ENCODE measurements at regions not wholly inside any gene's neighbourhood (a gene's known extent, or its start where the extent isn't known, plus 50 kb on each side); places are given as distances from the start of the nearest gene placed in this dataset.

DNA sequence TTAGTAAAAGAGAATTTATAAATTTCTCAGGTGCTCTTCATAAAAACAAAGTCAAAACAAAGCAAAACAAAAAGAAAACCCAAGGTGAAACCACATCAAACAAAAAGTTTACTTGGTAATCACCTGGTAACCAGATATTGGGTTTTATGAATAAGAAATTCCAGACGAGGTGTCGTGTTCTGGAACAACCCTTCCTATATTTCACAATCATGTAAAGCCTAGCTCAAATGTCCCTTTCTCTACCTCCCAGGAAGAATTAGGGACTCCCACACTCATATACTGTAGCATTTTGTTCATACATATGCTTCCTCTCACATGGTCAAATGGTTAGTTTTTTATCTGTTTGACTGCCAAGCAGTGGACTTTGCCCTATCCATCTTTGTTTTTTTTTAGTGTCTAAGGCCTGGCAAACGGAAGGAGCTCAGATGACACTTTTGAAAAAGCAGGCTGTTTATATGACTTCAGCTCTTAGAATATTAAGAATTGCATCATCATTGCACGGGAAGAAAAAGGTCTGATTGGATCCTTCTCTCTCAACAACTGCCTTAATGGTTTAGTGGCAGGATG, 326.7 kb upstream of the TBL1XR1 start:
- Histone ChIP-seq H3K23ac (ENCODE audit: insufficient read length) (no peak overlapping the region), H3K79me2 (ENCODE audit: control insufficient read depth in 1 of 2, insufficient read depth in 2 of 2, low read length in 2 of 2) (no peaks in the 10 kb centered on the region), H3K4me2 (ENCODE audit: insufficient read depth in 1 of 2, low read depth in 2 of 2, low read length in 2 of 2) (no peak overlapping the region), H3K9ac (replicated peaks in 1 of 4; ENCODE audit: extremely low read depth in 1 of 4, low read depth in 3 of 4, low read length in 3 of 4) (no peak overlapping the region), H3K4ac (replicated peaks; ENCODE audit: insufficient read length, low read depth, low read length) (no peak overlapping the region), H3K27ac (ENCODE audit: low read depth, low read length) (no peak overlapping the region), H2BK15ac (ENCODE audit: low read length) (no peak overlapping the region), H2BK5ac (ENCODE audit: low read depth, low read length) (no peak overlapping the region), H3K23me2 (ENCODE audit: low read depth, low read length) (no peaks in the 10 kb centered on the region), H3K9me3 (ENCODE audit: insufficient read depth in 2 of 2, low read depth in 1 of 2, low read length in 1 of 2) (no peaks in the 10 kb centered on the region), H2AK5ac (ENCODE audit: low read depth, low read length) (no peak overlapping the region), H2BK120ac (replicated peaks; ENCODE audit: low read depth, low read length) (no peak overlapping the region), H3K79me1 (ENCODE audit: low read depth, low read length) (no peaks in the 10 kb centered on the region), H4K5ac (ENCODE audit: insufficient read length, low read depth, low read length) (no peak overlapping the region), H3K36me3 (ENCODE audit: control insufficient read depth in 2 of 4, insufficient read depth in 4 of 4, low read length in 3 of 4) (no peaks in the 10 kb centered on the region), H4K91ac (replicated peaks; ENCODE audit: insufficient read length, low read length) (no peak overlapping the region), H3K14ac (ENCODE audit: insufficient read length) (no peak overlapping the region), H4K8ac (ENCODE audit: extremely low read depth, insufficient read depth, low read length) (no peak overlapping the region), H3K56ac (replicated peaks; ENCODE audit: insufficient read length, low read depth, low read length) (no peak overlapping the region), H2AFZ (ENCODE audit: low read length) (no peak overlapping the region), H2BK12ac (ENCODE audit: low read depth, low read length) (no peak overlapping the region), H3K18ac (ENCODE audit: extremely low read depth, low read length) (no peak overlapping the region), H2BK20ac (ENCODE audit: low read length) (no peak overlapping the region), H3K27me3 (replicated peaks in 1 of 4; ENCODE audit: control insufficient read depth in 3 of 4, extremely low read depth in 1 of 4, insufficient read depth in 3 of 4, low read length in 3 of 4) (peaks cover 0 to 2% (median 0%) of the 10 kb centered on the region in 4 experiments; a peak in 1 of 7 replicates), H4K20me1 (replicated peaks in 1 of 2; ENCODE audit: control insufficient read depth in 1 of 2, insufficient read depth in 2 of 2, low read length in 2 of 2) (no peaks in the 10 kb centered on the region), H3K4me1 (replicated peaks in 1 of 4; ENCODE audit: control insufficient read depth in 3 of 4, insufficient read depth in 4 of 4, low read length in 3 of 4) (peaks cover 0 to 5% (median 0%) of the 10 kb centered on the region in 4 experiments; a peak in 1 of 7 replicates), H3K4me3 (ENCODE audit: extremely low read depth in 1 of 4, insufficient read depth in 2 of 4, low read depth in 3 of 4, low read length in 4 of 4) (no peak overlapping the region)
- FAIRE-seq, result no peak
- TF ChIP-seq CBX8 (IDR thresholded peaks at IDR 0.05; ENCODE audit: borderline replicate concordance, low read depth, low read length), result no peak
- ChIA-PET POLR2A (ENCODE audit: partially characterized antibody) (no interaction called here), CTCF (ENCODE audit: partially characterized antibody) (interaction anchor here (0.8 to 1.3 kb wide), 2 partner anchors 14 to 223 kb away, joined by 3 read pairs; no protein-coding TSS in a partner anchor)
- no peak for DNase-seq (ENCODE audit: low read depth in 1 of 2, low spot score in 2 of 2)
- WGBS, 2 experiments (ENCODE audit: extremely low coverage in 1 of 2, insufficient coverage in 1 of 2, insufficient read length in 1 of 2, insufficient replicate concordance in 2 of 2, low coverage in 1 of 2, low lambda C conversion rate in 2 of 2, missing lambda C conversion rate in 1 of 2), result 96% methylated on average over 4 of the region's 4 CpGs; no CpG with 5 or more reads in 1 of the 2 experiments
